ENCODE measurements at regions not wholly inside any gene's neighbourhood (a gene's known extent, or its start where the extent isn't known, plus 50 kb on each side); places are given as distances from the start of the nearest gene placed in this dataset.

DNA sequence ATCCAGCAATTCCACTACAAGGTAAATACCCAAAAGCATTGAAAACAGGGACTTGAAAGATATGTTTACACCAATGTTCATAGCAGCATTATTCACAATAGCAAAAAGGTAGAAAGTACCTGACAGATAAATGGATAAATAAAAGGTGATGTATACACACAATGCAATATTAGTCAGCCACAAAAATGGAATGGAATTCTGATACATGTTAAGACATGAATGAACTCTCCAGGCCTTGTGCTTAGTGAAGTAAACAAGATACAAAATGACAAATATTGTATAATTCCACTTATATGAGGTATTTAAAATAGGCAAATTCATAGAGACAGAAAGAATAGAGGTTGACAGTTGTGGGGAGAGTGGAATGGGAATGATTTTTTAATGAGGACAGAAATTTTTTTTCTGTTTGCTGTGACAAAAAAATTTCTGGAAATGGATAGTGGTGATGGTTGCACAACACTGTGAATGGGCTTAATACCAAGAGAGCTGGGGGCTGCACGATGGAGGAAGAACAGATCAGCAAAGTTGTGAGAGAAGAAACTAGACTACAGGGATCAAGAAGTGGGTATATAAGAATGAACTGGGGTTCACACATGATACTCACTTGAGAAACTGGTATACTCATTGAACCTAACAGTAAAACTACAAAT is 137.2 kb downstream of the MZT1 start:
- TF ChIP-seq, protein P1, sequence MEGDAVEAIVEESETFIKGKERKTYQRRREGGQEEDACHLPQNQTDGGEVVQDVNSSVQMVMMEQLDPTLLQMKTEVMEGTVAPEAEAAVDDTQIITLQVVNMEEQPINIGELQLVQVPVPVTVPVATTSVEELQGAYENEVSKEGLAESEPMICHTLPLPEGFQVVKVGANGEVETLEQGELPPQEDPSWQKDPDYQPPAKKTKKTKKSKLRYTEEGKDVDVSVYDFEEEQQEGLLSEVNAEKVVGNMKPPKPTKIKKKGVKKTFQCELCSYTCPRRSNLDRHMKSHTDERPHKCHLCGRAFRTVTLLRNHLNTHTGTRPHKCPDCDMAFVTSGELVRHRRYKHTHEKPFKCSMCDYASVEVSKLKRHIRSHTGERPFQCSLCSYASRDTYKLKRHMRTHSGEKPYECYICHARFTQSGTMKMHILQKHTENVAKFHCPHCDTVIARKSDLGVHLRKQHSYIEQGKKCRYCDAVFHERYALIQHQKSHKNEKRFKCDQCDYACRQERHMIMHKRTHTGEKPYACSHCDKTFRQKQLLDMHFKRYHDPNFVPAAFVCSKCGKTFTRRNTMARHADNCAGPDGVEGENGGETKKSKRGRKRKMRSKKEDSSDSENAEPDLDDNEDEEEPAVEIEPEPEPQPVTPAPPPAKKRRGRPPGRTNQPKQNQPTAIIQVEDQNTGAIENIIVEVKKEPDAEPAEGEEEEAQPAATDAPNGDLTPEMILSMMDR (IDR thresholded peaks at IDR 0.05), result no peak
- TF ChIP-seq POLR2A (IDR thresholded peaks at IDR 0.05), result no peak

All from esophagus squamous epithelium (tissue), 4 donors.